Heart left ventricle (tissue), 16 donors: ENCODE measurements at regions not wholly inside any gene's neighbourhood (a gene's known extent, or its start where the extent isn't known, plus 50 kb on each side); places are given as distances from the start of the nearest gene placed in this dataset.

ENCODE experiments used
- ATAC-seq, 4 donors: fragments of 200-7000 bp; cut with Tn5 transposase; one replicate each; pipeline ENCODE4 v1.9.1; 2020 to 2022; ENCODE audit warnings: moderate library complexity in 4 of 4, mild to moderate bottlenecking in 3 of 4, moderate number of reproducible peaks in 1 of 4
- DNase-seq, 5 donors: peaks; one replicate each; pipeline ENCODE4 v3.0.0-alpha.2; 2020
- H3K27ac ChIP-seq, 12 donors: fragments of 200-600 bp; sonication (generic) in 4 of 12; one replicate each; pipeline versions ENCODE4 v1.5.0 to v1.8.0; 2016 to 2022; ENCODE audit warnings: mild to moderate bottlenecking in 2 of 12
- H3K27me3 ChIP-seq, 9 donors: fragments of 200-600 bp; sonication (generic) in 2 of 9; one replicate each; pipeline versions ENCODE4 v1.5.1 to v1.8.0; 2016 to 2022; ENCODE audit warnings: mild to moderate bottlenecking in 3 of 9
- H3K36me3 ChIP-seq, 9 donors: fragments of 200-600 bp; sonication (generic) in 2 of 9; one replicate each; pipeline versions ENCODE4 v1.5.0 to v1.8.0; 2018 to 2022; ENCODE audit warnings: mild to moderate bottlenecking in 2 of 9
- H3K4me1 ChIP-seq, 12 donors: fragments of 200-600 bp; sonication (generic) in 4 of 12; one replicate each; pipeline versions ENCODE4 v1.5.0 to v1.8.0; 2016 to 2022; ENCODE audit warnings: mild to moderate bottlenecking in 3 of 12
- H3K4me3 ChIP-seq, 12 donors: fragments of 200-600 bp; sonication (generic) in 4 of 12; one replicate each; pipeline versions ENCODE4 v1.5.0 to v1.8.0; 2017 to 2022; ENCODE audit warnings: mild to moderate bottlenecking in 9 of 12, moderate library complexity in 4 of 12
- H3K9me3 ChIP-seq, 12 donors: fragments of 200-600 bp; sonication (generic) in 4 of 12; one replicate each; pipeline versions ENCODE4 v1.5.0 to v1.8.0; 2016 to 2022; ENCODE audit warnings: mild to moderate bottlenecking in 1 of 12
- POLR2A ChIP-seq, 2 donors: fragments of 450-650 bp; IDR thresholded peaks; one replicate each; pipeline ENCODE4 v1.6.1; 2017; ENCODE audit warnings: antibody characterized with exemption in 2 of 2, mild to moderate bottlenecking in 2 of 2, moderate library complexity in 2 of 2
- WGBS, 4 donors: extraction: QIAGEN DNeasy Blood & Tissue Kit in 2 of 4; methylation state at CpG; one replicate each; pipeline versions ENCODE4 v1.1.5 to v1.1.7; 2013 to 2018; 5-methylcytosine and 5-hydroxymethylcytosine counted together
- intact Hi-C, 10 donors: fragments of 100-400 bp; cut with DNase I; formaldehyde crosslinking; loops; one replicate each; pipeline versions ENCODE4 v1.11.1 to v1.14.2; 2022
- TF ChIP-seq, protein P1 (sequence below), 12 donors: fragments of 200-600 bp; sonication (generic) in 4 of 12; IDR thresholded peaks; one replicate each; pipeline versions ENCODE4 v1.5.0 to v1.8.0; 2018 to 2022; ENCODE audit warnings: antibody characterized with exemption in 12 of 12, mild to moderate bottlenecking in 5 of 12
- donor health status: ischemic (EF 13 %, LVEDD 7.1; RV severe dilation, severe dysfunction).
- donor health status: healthy with polysubstance abuse.
- donor health status: DM: no; HTN: yes; CAD: no.
- donor health status: DM: no; HTN: no; CAD: no.
- donor health status: ischemic (EF 25% LVEDD 6.9; RV normal size, moderate dysfunction).
- donor health status: ischemic (EF 25% LVEDD 5.7; RV mildly dilated, moderate dysfunction).
- donor health status: healthy.
- donor health status: DM: yes; HTN: yes; CAD: no.
- donor health status: ischemic (EF 35%, LVEDD 5.7; RV mildly dilated, moderate dysfunction).
- donor health status: nonischemic (EF 11% LVEDD 7.7; RV severe dilation, severe dysfunction).
- donor health status: DM: yes; HTN: yes; CAD: no.
- donor health status: PGD.
- donor health status: ischemic (EF 29% LVEDD 5.4; RV normal size, mild dysfunction).
- donor health status: nonischemic (EF 23%, LVEDD 6.1; RV moderate dilation, normal function).

DNA sequence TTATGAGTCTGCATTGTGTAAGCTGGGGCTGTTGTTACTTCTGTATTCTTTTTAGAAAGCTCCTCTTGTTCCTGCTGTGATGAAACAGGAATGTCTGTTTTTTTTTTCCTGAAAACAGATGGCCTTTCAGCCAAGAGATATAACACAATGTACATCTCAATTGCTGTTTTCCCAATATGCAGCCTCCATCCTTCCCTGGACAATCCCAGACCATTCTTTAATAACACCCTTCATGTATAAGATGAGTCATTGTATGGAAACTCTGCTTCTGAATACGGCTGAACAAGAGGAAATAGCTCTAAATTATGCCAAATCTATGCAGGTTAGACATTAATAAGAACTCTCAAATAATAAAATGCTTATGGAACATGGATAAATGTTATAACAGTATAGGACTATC lies 60.2 kb upstream of the LRRC4C start:
- 24 to 47% (median 33%) methylated on average over 1 of the region's 1 CpG for WGBS, 4 donors
- Histone ChIP-seq H3K9me3 (no peaks in the 10 kb centered on the region), H3K4me3 (no peak overlapping the region), H3K36me3 (no peaks in the 10 kb centered on the region), H3K4me1 (no peaks in the 10 kb centered on the region), H3K27me3 (no peaks in the 10 kb centered on the region), H3K27ac (no peak overlapping the region)
- ATAC-seq: no peak
- no peak for TF ChIP-seq POLR2A (IDR thresholded peaks at IDR 0.05)
- TF ChIP-seq, protein P1, sequence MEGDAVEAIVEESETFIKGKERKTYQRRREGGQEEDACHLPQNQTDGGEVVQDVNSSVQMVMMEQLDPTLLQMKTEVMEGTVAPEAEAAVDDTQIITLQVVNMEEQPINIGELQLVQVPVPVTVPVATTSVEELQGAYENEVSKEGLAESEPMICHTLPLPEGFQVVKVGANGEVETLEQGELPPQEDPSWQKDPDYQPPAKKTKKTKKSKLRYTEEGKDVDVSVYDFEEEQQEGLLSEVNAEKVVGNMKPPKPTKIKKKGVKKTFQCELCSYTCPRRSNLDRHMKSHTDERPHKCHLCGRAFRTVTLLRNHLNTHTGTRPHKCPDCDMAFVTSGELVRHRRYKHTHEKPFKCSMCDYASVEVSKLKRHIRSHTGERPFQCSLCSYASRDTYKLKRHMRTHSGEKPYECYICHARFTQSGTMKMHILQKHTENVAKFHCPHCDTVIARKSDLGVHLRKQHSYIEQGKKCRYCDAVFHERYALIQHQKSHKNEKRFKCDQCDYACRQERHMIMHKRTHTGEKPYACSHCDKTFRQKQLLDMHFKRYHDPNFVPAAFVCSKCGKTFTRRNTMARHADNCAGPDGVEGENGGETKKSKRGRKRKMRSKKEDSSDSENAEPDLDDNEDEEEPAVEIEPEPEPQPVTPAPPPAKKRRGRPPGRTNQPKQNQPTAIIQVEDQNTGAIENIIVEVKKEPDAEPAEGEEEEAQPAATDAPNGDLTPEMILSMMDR (IDR thresholded peaks at IDR 0.05): no peak
- DNase-seq: no peak
- intact Hi-C loops: no loop called here

DNA sequence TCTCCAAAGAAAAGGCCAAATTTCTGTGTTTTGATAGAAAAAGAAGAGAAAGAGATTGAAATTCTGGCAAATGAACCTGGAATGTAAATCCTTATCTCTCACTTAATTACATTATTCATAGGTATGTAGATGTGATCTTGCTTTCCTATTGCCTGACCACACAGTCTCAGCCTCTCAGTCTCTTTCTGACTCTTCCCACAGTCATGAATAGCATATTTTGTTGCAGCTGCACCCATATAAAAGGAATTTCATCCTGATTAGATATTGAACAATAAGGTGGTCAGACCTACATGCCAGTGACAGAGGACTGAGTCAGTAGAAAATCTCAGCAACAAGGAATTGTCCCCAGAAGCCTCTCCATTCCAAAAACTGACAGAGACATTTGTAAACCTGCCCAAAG lies 62.9 kb upstream of the LRRC4C start:
- Histone ChIP-seq H3K27ac (no peak overlapping the region), H3K4me1 (no peaks in the 10 kb centered on the region), H3K36me3 (no peaks in the 10 kb centered on the region), H3K4me3 (no peak overlapping the region), H3K9me3 (no peaks in the 10 kb centered on the region), H3K27me3 (no peaks in the 10 kb centered on the region)
- DNase-seq (no peak), ATAC-seq (no peak)
- TF ChIP-seq, protein P1 (IDR thresholded peaks at IDR 0.05): no peak
- no peak for TF ChIP-seq POLR2A (IDR thresholded peaks at IDR 0.05)
- intact Hi-C loops: no loop called here

DNA sequence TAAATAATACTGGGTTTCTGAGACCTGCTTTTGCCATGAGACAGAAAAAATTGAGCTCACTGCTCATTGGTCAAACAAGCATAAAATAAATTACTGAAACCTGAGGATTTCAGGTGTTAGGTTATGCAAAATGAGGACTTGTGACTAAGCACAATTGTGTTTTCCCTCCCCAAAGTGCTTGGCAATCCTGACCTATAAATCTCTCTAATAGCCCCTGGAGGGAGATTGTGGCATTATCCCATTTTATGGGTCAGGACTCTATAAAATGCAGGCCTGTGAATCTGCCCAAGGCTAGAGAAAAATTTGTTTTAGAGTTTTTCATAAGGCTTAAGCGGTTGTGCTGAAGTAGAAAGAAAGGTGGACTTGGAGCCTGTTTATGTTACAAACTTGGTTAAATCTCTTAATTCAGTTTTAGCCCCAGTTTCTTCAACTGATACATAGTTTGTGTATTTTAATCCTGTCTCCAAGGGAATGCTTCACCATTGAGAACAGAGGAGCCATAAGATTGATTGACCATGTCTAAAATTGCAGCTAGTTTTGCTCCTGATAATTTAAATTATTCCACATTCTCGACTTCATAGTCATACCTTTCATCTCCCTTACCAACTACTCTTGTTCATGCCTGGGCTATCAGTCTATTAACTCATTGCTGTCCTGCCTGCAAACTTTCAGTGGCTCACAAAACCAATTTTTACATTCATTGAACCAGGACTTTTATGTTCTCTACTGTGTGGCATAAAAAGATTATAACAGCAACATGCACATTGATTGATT lies 63.6 kb upstream of the LRRC4C start:
- ATAC-seq (no peak), DNase-seq (no peak)
- TF ChIP-seq, protein P1 (IDR thresholded peaks at IDR 0.05): no peak
- TF ChIP-seq POLR2A (IDR thresholded peaks at IDR 0.05): no peak
- Histone ChIP-seq H3K36me3 (no peaks in the 10 kb centered on the region), H3K27ac (no peak overlapping the region), H3K9me3 (no peaks in the 10 kb centered on the region), H3K4me1 (no peaks in the 10 kb centered on the region), H3K4me3 (no peak overlapping the region), H3K27me3 (no peaks in the 10 kb centered on the region)
- intact Hi-C loops: no loop called here
- 41 to 47% (median 44%) methylated on average over 2 of the region's 2 CpGs for WGBS, 4 donors

DNA sequence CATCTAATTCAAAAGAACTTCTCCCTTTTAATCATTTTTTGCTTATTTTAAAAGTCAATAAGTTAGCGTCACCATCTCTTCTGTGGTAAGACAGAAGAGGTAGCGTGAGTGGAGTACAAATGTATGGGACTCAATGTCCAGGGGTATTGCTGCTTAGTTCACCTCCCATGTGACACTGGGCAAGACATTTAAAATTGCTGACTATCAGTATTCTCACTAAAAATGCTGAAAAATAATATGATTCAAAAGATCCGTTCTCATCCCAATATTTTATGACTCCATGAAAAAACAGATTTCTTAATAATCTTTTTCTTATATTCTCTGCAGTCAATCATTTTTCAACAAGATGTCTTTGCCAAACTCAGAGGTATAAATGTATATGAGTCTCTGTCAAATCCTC lies 68.1 kb upstream of the LRRC4C start:
- intact Hi-C loops: no loop called here
- 82 to 88% (median 86%) methylated on average over 3 of the region's 3 CpGs for WGBS, 4 donors
- H3K36me3 ChIP-seq: no peaks in the 10 kb centered on the region

More for the DNA sequence above, 68.1 kb upstream of the LRRC4C start:
- ATAC-seq (no peak), DNase-seq (no peak)
- Histone ChIP-seq H3K4me3 (no peak overlapping the region), H3K27me3 (no peaks in the 10 kb centered on the region), H3K4me1 (no peaks in the 10 kb centered on the region), H3K9me3 (no peaks in the 10 kb centered on the region), H3K27ac (no peak overlapping the region)
- TF ChIP-seq, protein P1 (IDR thresholded peaks at IDR 0.05): no peak
- TF ChIP-seq POLR2A (IDR thresholded peaks at IDR 0.05): no peak
